ENCODE measurements at regions not wholly inside any gene's neighbourhood (a gene's known extent, or its start where the extent isn't known, plus 50 kb on each side); places are given as distances from the start of the nearest gene placed in this dataset.

DNA sequence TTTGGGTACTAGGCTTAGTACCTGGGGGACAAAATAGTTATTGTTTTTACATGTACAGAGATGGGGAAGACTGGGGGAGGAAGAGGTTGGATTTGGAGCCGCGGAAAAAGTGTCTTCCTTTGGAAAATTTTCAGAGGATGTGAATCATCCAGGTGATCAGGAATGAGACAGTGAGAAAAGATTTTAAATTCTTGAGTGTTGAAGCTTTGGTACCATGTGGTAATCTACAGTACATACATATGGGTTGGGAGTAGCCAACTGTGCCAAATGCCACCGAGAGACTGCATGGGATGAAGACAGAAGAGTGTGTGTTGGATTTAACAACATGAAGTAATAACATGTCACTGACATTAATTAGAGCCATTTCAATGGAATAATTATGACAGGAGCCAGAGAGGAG is 1238.2 kb downstream of the ROBO1 start:
- Mint-ChIP-seq H3K27ac (ENCODE audit: unreplicated experiment) (no peak overlapping the region), H3K4me3 (ENCODE audit: unreplicated experiment) (no peak overlapping the region), H3K4me1 (ENCODE audit: low read depth, unreplicated experiment) (no peaks in the 10 kb centered on the region), H3K27me3 (ENCODE audit: unreplicated experiment) (no peaks in the 10 kb centered on the region), H3K36me3 (ENCODE audit: unreplicated experiment) (no peaks in the 10 kb centered on the region), H3K9me3 (ENCODE audit: unreplicated experiment) (peaks cover 1% of the 10 kb centered on the region)
- DNase-seq = no peak
- TF ChIP-seq, protein P1, sequence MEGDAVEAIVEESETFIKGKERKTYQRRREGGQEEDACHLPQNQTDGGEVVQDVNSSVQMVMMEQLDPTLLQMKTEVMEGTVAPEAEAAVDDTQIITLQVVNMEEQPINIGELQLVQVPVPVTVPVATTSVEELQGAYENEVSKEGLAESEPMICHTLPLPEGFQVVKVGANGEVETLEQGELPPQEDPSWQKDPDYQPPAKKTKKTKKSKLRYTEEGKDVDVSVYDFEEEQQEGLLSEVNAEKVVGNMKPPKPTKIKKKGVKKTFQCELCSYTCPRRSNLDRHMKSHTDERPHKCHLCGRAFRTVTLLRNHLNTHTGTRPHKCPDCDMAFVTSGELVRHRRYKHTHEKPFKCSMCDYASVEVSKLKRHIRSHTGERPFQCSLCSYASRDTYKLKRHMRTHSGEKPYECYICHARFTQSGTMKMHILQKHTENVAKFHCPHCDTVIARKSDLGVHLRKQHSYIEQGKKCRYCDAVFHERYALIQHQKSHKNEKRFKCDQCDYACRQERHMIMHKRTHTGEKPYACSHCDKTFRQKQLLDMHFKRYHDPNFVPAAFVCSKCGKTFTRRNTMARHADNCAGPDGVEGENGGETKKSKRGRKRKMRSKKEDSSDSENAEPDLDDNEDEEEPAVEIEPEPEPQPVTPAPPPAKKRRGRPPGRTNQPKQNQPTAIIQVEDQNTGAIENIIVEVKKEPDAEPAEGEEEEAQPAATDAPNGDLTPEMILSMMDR (IDR thresholded peaks at IDR 0.05; ENCODE audit: partially characterized antibody, unreplicated experiment) = no peak

- H3K4me3 Mint-ChIP-seq (ENCODE audit: unreplicated experiment) = no peak overlapping the region
- no peaks in the 10 kb centered on the region for H3K9me3 Mint-ChIP-seq (ENCODE audit: unreplicated experiment)
- H3K36me3 Mint-ChIP-seq (ENCODE audit: unreplicated experiment) = no peaks in the 10 kb centered on the region
- no peak for DNase-seq
- TF ChIP-seq, protein P1 (IDR thresholded peaks at IDR 0.05; ENCODE audit: partially characterized antibody, unreplicated experiment) = no peak
- H3K27ac Mint-ChIP-seq (ENCODE audit: unreplicated experiment) = no peak overlapping the region
- no peaks in the 10 kb centered on the region for H3K4me1 Mint-ChIP-seq (ENCODE audit: low read depth, unreplicated experiment)
- peaks cover 1% of the 10 kb centered on the region for H3K27me3 Mint-ChIP-seq (ENCODE audit: unreplicated experiment)
Measured at GRCh38 chr3:78540485-78540884, 1227.3 kb downstream of the ROBO1 start.

DNA sequence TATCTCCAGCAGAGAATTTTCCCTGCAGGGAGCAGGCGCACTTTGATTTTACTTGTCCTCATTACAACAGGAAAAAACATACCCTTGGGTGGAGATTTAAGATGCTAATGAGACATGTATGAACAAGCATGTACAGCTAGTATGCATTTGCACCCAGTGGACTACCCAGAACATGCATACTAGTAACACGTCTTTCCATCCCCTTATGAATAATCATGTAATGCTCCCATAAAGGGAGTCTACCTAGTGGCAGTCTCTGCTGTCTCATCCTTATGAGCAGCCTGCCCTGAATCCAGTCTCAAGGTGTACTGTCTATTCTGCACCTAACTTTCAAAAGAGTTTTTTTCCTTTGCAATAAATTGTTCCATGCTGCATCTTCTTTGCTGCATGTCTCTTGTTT is 1222.0 kb downstream of the ROBO1 start:
- Mint-ChIP-seq H3K9me3 (ENCODE audit: unreplicated experiment) (no peaks in the 10 kb centered on the region), H3K4me1 (ENCODE audit: low read depth, unreplicated experiment) (no peaks in the 10 kb centered on the region), H3K27me3 (ENCODE audit: unreplicated experiment) (peaks cover 4% of the 10 kb centered on the region), H3K4me3 (ENCODE audit: unreplicated experiment) (no peak overlapping the region), H3K36me3 (ENCODE audit: unreplicated experiment) (peaks cover 3% of the 10 kb centered on the region), H3K27ac (ENCODE audit: unreplicated experiment) (no peak overlapping the region)
- DNase-seq = no peak
- TF ChIP-seq, protein P1 (IDR thresholded peaks at IDR 0.05; ENCODE audit: partially characterized antibody, unreplicated experiment) = no peak
